GM12891 (cell line): ENCODE measurements at regions not wholly inside any gene's neighbourhood (a gene's known extent, or its start where the extent isn't known, plus 50 kb on each side); places are given as distances from the start of the nearest gene placed in this dataset.

Experiments used
- DNase-seq: peaks from one replicate; pipeline ENCODE4 v3.0.0; 2011; ENCODE audit warnings: low spot score; ENCODE audit not compliant: insufficient read length
- FAIRE-seq: peaks from 2 replicates; lab custom pipeline; 2011; peaks lifted over from hg19 to GRCh38; lab: Jason Lieb, UNC
- PAX5 ChIP-seq: IDR thresholded peaks from 2 replicates; pipeline ENCODE4 v1.6.1; 2011; ENCODE audit warnings: low read length, moderate library complexity, mild to moderate bottlenecking; ENCODE audit not compliant: insufficient read depth, severe bottlenecking
- POLR2A ChIP-seq: IDR thresholded peaks from 2 replicates; pipeline ENCODE4 v1.6.1; 2011; ENCODE audit warnings: low read depth, low read length, control low read depth
- POLR2AphosphoS5 ChIP-seq: IDR thresholded peaks from 2 replicates; pipeline ENCODE4 v1.6.1; 2011; ENCODE audit warnings: low read depth, low read length, control low read depth
- POU2F2 ChIP-seq: IDR thresholded peaks from 2 replicates; pipeline ENCODE4 v1.6.1; 2011; ENCODE audit warnings: low read depth, mild to moderate bottlenecking, control low read depth, low read length, moderate library complexity
- SPI1 ChIP-seq: IDR thresholded peaks from 2 replicates; pipeline ENCODE4 v1.6.1; 2011; ENCODE audit warnings: low read depth, low read length, control low read depth
- TAF1 ChIP-seq: IDR thresholded peaks from 2 replicates; pipeline ENCODE4 v1.6.1; 2011; ENCODE audit warnings: low read depth, low read length, control low read depth

GRCh38 chr2:39542523-39542922, 105.4 kb upstream of the MAP4K3 start:
- TF ChIP-seq TAF1 (no peak), POU2F2 (no peak), SPI1 (no peak)
- FAIRE-seq (no peak), DNase-seq (no peak)

GRCh38 chr2:39545957-39546356, 108.9 kb upstream of the MAP4K3 start:
- TF ChIP-seq POLR2AphosphoS5 = no peak
- TF ChIP-seq PAX5 = no peak
- TF ChIP-seq SPI1 = no peak
- TF ChIP-seq POLR2A = no peak
- no peak for TF ChIP-seq POU2F2
- DNase-seq (no peak), FAIRE-seq (peak; percentile 48)

- no peak for TF ChIP-seq TAF1
- no peak for FAIRE-seq
- DNase-seq = no peak
Observed at GRCh38 chr2:39546409-39546808, 109.3 kb upstream of the MAP4K3 start.

GRCh38 chr2:39546937-39547336, 109.9 kb upstream of the MAP4K3 start:
- no peak for FAIRE-seq
- no peak for TF ChIP-seq POU2F2
- TF ChIP-seq PAX5 = no peak
- TF ChIP-seq POLR2AphosphoS5 = no peak
- TF ChIP-seq TAF1 = no peak
- no peak for TF ChIP-seq POLR2A
- TF ChIP-seq SPI1 = no peak
- no peak for DNase-seq

GRCh38 chr2:39547811-39548719, 111.0 kb upstream of the MAP4K3 start:
- FAIRE-seq (no peak), DNase-seq (no peak)
- TF ChIP-seq POU2F2 (no peak), POLR2A (no peak), PAX5 (no peak), SPI1 (no peak), TAF1 (no peak), POLR2AphosphoS5 (no peak)

- FAIRE-seq = no peak
Observed at GRCh38 chr2:39549000-39549399, 111.9 kb upstream of the MAP4K3 start.

GRCh38 chr2:39549718-39550464, 112.8 kb upstream of the MAP4K3 start:
- TF ChIP-seq POLR2AphosphoS5 (no peak), POLR2A (no peak), TAF1 (no peak), SPI1 (no peak), POU2F2 (no peak), PAX5 (no peak)
- FAIRE-seq = no peak

More at GRCh38 chr2:39549000-39549399, 111.9 kb upstream of the MAP4K3 start:
- DNase-seq = no peak
- TF ChIP-seq POLR2A = no peak
- TF ChIP-seq SPI1 = no peak
- no peak for TF ChIP-seq POU2F2
- TF ChIP-seq PAX5 = no peak
- no peak for TF ChIP-seq POLR2AphosphoS5
- TF ChIP-seq TAF1 = no peak

GRCh38 chr2:39550701-39551285, 113.7 kb upstream of the MAP4K3 start:
- FAIRE-seq (peak; percentile 5), DNase-seq (no peak)
- TF ChIP-seq POLR2A (no peak), PAX5 (no peak), TAF1 (no peak), POU2F2 (no peak), POLR2AphosphoS5 (no peak), SPI1 (no peak)

More at GRCh38 chr2:39549718-39550464, 112.8 kb upstream of the MAP4K3 start:
- DNase-seq = no peak

GRCh38 chr2:39558906-39559305, 106.8 kb upstream of the TMEM178A start:
- DNase-seq (no peak), FAIRE-seq (no peak)
- TF ChIP-seq SPI1 (no peak), POLR2A (no peak), TAF1 (no peak), POLR2AphosphoS5 (no peak), PAX5 (no peak), POU2F2 (no peak)
